Panc1 (cell line): ENCODE measurements at regions not wholly inside any gene's neighbourhood (a gene's known extent, or its start where the extent isn't known, plus 50 kb on each side); places are given as distances from the start of the nearest gene placed in this dataset.

Source experiments
- ATAC-seq: fragments of 200-7000 bp; cut with Tn5 transposase; 2 replicates; pipeline ENCODE4 v1.9.1; 2020; ENCODE audit warnings: mild to moderate bottlenecking, moderate library complexity
- BruUV-seq: library from RNA; stranded (reverse); fragments of 400-500 nt; replicated peaks from 2 replicates; lab custom pipeline; 2021; lab: Mats Ljungman, UMichigan
- CTCF ChIA-PET: fragments of 300-600 bp; sonication (Branson Sonifier 250); formaldehyde crosslinking; loops from one replicate; lab custom pipeline; 2022; ENCODE audit warnings: antibody characterized with exemption; lab: Charles Lee
- POLR2A ChIA-PET: fragments of 300-600 bp; sonication (Branson Sonifier 250); formaldehyde crosslinking; loops from one replicate; lab custom pipeline; 2022; ENCODE audit warnings: antibody characterized with exemption; lab: Charles Lee
- DNase-seq: peaks from one replicate; pipeline ENCODE4 v3.0.0-alpha.2; 2010; ENCODE audit warnings: low read depth, low spot score
- H3K27ac ChIP-seq: 2 replicates; pipeline ENCODE4 v1.5.1; 2011; ENCODE audit warnings: mild to moderate bottlenecking, low read length, inconsistent platforms
- H3K27me3 ChIP-seq: fragments of 200-500 bp; sonication (Bioruptor generic); 2 replicates; pipeline ENCODE4 v1.6.0; 2014; ENCODE audit warnings: low read length, inconsistent platforms; ENCODE audit not compliant: control insufficient read depth, insufficient read depth
- H3K36me3 ChIP-seq: fragments of 200-500 bp; sonication (Bioruptor generic); 2 replicates; pipeline ENCODE4 v1.5.1; 2014; ENCODE audit warnings: inconsistent platforms, mild to moderate bottlenecking, low read length, moderate library complexity; ENCODE audit not compliant: control insufficient read depth, insufficient read depth
- H3K4me1 ChIP-seq: 2 replicates; pipeline ENCODE4 v1.5.1; 2011; ENCODE audit warnings: inconsistent platforms, mild to moderate bottlenecking, low read length, moderate library complexity; ENCODE audit not compliant: control insufficient read depth, insufficient read depth
- H3K4me3 ChIP-seq, 2 experiments: 2 replicates each; pipeline ENCODE4 v1.5.1; 2011 to 2012; ENCODE audit warnings: low read depth in 2 of 2, low read length in 2 of 2, mild to moderate bottlenecking in 2 of 2, inconsistent platforms in 1 of 2, moderate library complexity in 1 of 2
- H3K9me3 ChIP-seq: fragments of 200-500 bp; sonication (Bioruptor generic); 2 replicates; pipeline ENCODE4 v1.5.1; 2014; ENCODE audit warnings: low read depth, mild to moderate bottlenecking, inconsistent platforms, low read length, moderate library complexity; ENCODE audit not compliant: control insufficient read depth, insufficient read depth
- POLR2AphosphoS5 ChIP-seq: IDR thresholded peaks from 2 replicates; pipeline ENCODE4 v1.6.1; 2012; ENCODE audit warnings: mild to moderate bottlenecking, low read depth, low read length, moderate library complexity
- SIN3A ChIP-seq: IDR thresholded peaks from 2 replicates; pipeline ENCODE4 v1.6.1; 2012; ENCODE audit warnings: low read depth, mild to moderate bottlenecking, low read length, moderate library complexity, borderline replicate concordance; ENCODE audit not compliant: insufficient read depth
- TCF7L2 ChIP-seq: IDR thresholded peaks from 2 replicates; pipeline ENCODE4 v1.6.1; 2011; ENCODE audit warnings: mild to moderate bottlenecking, low read depth, low read length, inconsistent platforms
- in situ Hi-C: cut with HindIII; loops from 2 replicates; pipeline ENCODE4 v1.10.0; 2016; ENCODE audit warnings: low sequenced_read_pairs, low pct_unique_long_range_greater_than_20kb
- intact Hi-C: fragments of 100-400 bp; cut with micrococcal nuclease; formaldehyde crosslinking; loops from one replicate; pipeline ENCODE4 v1.10.0; 2022; ENCODE audit not compliant: unreplicated experiment
- TF ChIP-seq, protein P1 (sequence below): fragments of 450-650 bp; IDR thresholded peaks from 2 replicates; pipeline ENCODE4 v1.5.1; 2017; ENCODE audit warnings: mild to moderate bottlenecking
- TF ChIP-seq, protein P2 (sequence below), 2 experiments: IDR thresholded peaks; 2 replicates each; pipeline ENCODE4 v1.6.1; 2011 to 2012; ENCODE audit warnings: low read depth in 2 of 2, control low read depth in 1 of 2, low read length in 1 of 2, mild to moderate bottlenecking in 1 of 2, moderate library complexity in 1 of 2; ENCODE audit not compliant: insufficient read depth in 1 of 2

DNA sequence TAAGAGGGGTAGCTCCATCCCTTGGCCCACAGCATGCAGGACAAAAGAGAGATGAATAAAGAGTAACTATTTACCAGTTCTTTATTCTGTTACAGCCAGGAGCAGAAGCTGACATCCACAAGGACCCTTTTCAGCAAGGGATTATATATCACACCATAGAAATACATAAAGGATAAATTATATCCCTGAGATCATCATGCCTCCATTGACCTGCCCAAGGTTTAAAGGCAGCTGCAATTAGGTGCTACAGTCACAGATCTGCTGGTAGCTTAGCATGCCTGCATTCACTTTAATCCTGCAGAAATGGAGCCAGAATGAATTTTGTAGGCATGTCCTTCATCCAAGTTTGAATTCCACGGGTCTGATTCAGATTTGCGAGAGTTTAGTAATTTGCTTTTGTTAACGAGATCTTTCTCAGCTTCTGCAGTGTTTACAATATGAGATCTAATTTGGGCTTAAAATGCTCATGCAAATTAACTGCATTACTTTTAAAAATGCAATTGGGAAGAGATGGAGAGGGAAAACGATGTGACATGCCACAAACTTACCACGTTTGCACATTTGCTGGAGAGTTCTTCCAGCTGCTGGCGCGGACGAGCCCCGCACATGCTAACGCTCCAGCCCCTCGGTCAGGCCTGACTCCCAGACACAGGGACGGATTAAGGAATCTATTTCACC is 327.0 kb upstream of the NOCT start:
- Histone ChIP-seq H3K4me3 (no peak overlapping the region), H3K4me1 (no peaks in the 10 kb centered on the region), H3K9me3 (no peaks in the 10 kb centered on the region), H3K27me3 (no peaks in the 10 kb centered on the region), H3K27ac (no peak overlapping the region), H3K36me3 (no peaks in the 10 kb centered on the region)
- CTCF ChIA-PET, result no interaction called here
- BruUV-seq, result no TSS peak
- POLR2A ChIA-PET, result no interaction called here
- in situ Hi-C loops, result no loop called here
- DNase-seq (no peak), ATAC-seq (no peak)
- intact Hi-C loops, result loop anchor here (10.0 kb wide), 1 partner anchor 594 kb away; no protein-coding TSS in a partner anchor
- TF ChIP-seq, protein P1, sequence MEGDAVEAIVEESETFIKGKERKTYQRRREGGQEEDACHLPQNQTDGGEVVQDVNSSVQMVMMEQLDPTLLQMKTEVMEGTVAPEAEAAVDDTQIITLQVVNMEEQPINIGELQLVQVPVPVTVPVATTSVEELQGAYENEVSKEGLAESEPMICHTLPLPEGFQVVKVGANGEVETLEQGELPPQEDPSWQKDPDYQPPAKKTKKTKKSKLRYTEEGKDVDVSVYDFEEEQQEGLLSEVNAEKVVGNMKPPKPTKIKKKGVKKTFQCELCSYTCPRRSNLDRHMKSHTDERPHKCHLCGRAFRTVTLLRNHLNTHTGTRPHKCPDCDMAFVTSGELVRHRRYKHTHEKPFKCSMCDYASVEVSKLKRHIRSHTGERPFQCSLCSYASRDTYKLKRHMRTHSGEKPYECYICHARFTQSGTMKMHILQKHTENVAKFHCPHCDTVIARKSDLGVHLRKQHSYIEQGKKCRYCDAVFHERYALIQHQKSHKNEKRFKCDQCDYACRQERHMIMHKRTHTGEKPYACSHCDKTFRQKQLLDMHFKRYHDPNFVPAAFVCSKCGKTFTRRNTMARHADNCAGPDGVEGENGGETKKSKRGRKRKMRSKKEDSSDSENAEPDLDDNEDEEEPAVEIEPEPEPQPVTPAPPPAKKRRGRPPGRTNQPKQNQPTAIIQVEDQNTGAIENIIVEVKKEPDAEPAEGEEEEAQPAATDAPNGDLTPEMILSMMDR, result no peak
- TF ChIP-seq POLR2AphosphoS5 (no peak), TCF7L2 (no peak)

DNA sequence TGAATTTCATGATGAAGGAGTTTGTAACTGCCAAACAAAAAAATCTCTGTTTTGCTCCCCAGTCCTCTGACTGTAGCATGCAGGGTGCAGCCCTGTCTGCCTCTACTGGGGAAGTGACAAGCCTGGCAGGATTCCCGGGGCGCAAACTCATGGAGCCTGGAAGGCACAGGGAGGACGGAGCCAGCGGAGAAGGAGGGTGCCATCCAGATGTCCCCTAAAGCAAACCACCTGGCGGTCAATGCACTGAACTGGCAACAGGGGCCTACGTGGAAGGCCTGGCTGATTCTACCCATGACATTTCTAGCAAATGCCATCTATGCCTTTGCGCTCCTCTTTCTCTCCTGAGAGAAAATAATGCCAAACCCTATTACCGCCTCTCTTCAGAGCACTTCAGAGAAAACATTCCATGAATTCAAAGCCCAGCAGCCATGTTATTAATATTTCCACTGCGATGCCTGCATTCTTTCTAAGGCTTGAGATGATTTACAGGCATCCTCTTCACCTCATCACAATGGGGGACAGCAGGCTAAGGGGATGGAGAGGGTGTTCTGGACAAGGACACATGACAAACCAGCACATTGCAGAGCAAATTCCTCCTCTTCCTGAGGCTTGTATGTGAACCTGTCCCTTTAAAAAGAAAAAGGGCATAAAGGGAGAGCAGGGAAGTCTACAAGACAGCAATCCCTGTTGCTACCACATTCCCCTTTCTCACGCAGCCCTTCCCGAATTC is 329.3 kb upstream of the NOCT start:
- intact Hi-C loops, result loop anchor here (10.0 kb wide), 1 partner anchor 591 kb away; no protein-coding TSS in a partner anchor
- no peak overlapping the region for H3K4me3 ChIP-seq
- ChIA-PET POLR2A (no interaction called here), CTCF (no interaction called here)
- TF ChIP-seq, protein P2, sequence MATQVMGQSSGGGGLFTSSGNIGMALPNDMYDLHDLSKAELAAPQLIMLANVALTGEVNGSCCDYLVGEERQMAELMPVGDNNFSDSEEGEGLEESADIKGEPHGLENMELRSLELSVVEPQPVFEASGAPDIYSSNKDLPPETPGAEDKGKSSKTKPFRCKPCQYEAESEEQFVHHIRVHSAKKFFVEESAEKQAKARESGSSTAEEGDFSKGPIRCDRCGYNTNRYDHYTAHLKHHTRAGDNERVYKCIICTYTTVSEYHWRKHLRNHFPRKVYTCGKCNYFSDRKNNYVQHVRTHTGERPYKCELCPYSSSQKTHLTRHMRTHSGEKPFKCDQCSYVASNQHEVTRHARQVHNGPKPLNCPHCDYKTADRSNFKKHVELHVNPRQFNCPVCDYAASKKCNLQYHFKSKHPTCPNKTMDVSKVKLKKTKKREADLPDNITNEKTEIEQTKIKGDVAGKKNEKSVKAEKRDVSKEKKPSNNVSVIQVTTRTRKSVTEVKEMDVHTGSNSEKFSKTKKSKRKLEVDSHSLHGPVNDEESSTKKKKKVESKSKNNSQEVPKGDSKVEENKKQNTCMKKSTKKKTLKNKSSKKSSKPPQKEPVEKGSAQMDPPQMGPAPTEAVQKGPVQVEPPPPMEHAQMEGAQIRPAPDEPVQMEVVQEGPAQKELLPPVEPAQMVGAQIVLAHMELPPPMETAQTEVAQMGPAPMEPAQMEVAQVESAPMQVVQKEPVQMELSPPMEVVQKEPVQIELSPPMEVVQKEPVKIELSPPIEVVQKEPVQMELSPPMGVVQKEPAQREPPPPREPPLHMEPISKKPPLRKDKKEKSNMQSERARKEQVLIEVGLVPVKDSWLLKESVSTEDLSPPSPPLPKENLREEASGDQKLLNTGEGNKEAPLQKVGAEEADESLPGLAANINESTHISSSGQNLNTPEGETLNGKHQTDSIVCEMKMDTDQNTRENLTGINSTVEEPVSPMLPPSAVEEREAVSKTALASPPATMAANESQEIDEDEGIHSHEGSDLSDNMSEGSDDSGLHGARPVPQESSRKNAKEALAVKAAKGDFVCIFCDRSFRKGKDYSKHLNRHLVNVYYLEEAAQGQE (IDR thresholded peaks at IDR 0.05; ENCODE audit: insufficient read depth in 1 of 2, low read depth in 2 of 2, low read length in 1 of 2), result no peak
- TF ChIP-seq, protein P1, result no peak
- TF ChIP-seq SIN3A, result no peak
- TF ChIP-seq TCF7L2, result no peak
- no peak for TF ChIP-seq POLR2AphosphoS5
- H3K4me1 ChIP-seq, result no peaks in the 10 kb centered on the region
- no peak for ATAC-seq
- no peaks in the 10 kb centered on the region for H3K9me3 ChIP-seq
- BruUV-seq, result no TSS peak
- in situ Hi-C loops, result no loop called here
- no peak overlapping the region for H3K27ac ChIP-seq
- no peaks in the 10 kb centered on the region for H3K27me3 ChIP-seq
- no peaks in the 10 kb centered on the region for H3K36me3 ChIP-seq
- no peak for DNase-seq
